B cell (primary cell): ENCODE measurements at regions not wholly inside any gene's neighbourhood (a gene's known extent, or its start where the extent isn't known, plus 50 kb on each side); places are given as distances from the start of the nearest gene placed in this dataset.

Experiments used
- ATAC-seq: fragments of 200-7000 bp; cut with Tn5 transposase; one replicate; pipeline ENCODE4 v1.10.0; 2021; ENCODE audit warnings: low read depth, mild to moderate bottlenecking, moderate number of reproducible peaks, moderate library complexity
- CTCF ChIA-PET: fragments of 350-600 bp; sonication (Branson Sonifier 250); formaldehyde crosslinking; loops from one replicate; lab custom pipeline; 2021; ENCODE audit warnings: antibody characterized with exemption, inconsistent platforms; lab: Charles Lee
- POLR2A ChIA-PET: fragments of 350-600 bp; sonication (Branson Sonifier 250); formaldehyde crosslinking; loops from one replicate; lab custom pipeline; 2021; ENCODE audit warnings: antibody characterized with exemption; lab: Charles Lee
- DNase-seq: peaks from one replicate; pipeline ENCODE4 v3.0.0; 2013
- H2AFZ ChIP-seq: 2 replicates; pipeline ENCODE4 v1.6.1; 2012; ENCODE audit warnings: mild to moderate bottlenecking, low read depth, low read length; ENCODE audit not compliant: insufficient read depth, poor library complexity, severe bottlenecking
- H3K27ac ChIP-seq, 2 donors: 1 replicate in 1 of 2; 2 replicates in 1 of 2; pipeline ENCODE4 v1.5.1; 2012 to 2013; ENCODE audit warnings: low read length in 2 of 2, mild to moderate bottlenecking in 2 of 2, moderate library complexity in 1 of 2
- H3K27me3 ChIP-seq, 4 experiments: fragments of 200-600 bp in 1 of 4; sonication (generic) in 1 of 4; replicated peaks in 1 of 4; 1 replicate in 2 of 4; 2 replicates in 2 of 4; pipeline versions ENCODE4 v1.6.1 to v1.7.0; 2013 to 2016; ENCODE audit warnings: low read length in 3 of 4, mild to moderate bottlenecking in 2 of 4, mixed read lengths in 1 of 4, moderate library complexity in 1 of 4; ENCODE audit not compliant: insufficient read depth in 4 of 4, control insufficient read depth in 3 of 4; ENCODE audit errors: control extremely low read depth in 1 of 4
- H3K36me3 ChIP-seq, 2 experiments: replicated peaks in 1 of 2; 1 replicate in 1 of 2; 2 replicates in 1 of 2; pipeline versions ENCODE4 v1.6.1 to v1.7.1; 2013; ENCODE audit warnings: low read length in 1 of 2; ENCODE audit not compliant: insufficient read depth in 2 of 2, control insufficient read depth in 1 of 2; ENCODE audit errors: control extremely low read depth in 1 of 2, extremely low read depth in 1 of 2
- H3K4me1 ChIP-seq, 2 donors: fragments of 200-600 bp in 1 of 2; sonication (generic) in 1 of 2; 1 replicate in 1 of 2; 2 replicates in 1 of 2; pipeline versions ENCODE4 v1.5.1 to v1.6.1; 2013 to 2017; ENCODE audit warnings: low read length in 2 of 2; ENCODE audit not compliant: control insufficient read depth in 2 of 2, insufficient read depth in 2 of 2
- H3K4me2 ChIP-seq: replicated peaks from 2 replicates; pipeline ENCODE3; 2012; ENCODE audit warnings: mild to moderate bottlenecking, low read depth, low read length; ENCODE audit not compliant: poor library complexity, severe bottlenecking
- H3K4me3 ChIP-seq, 5 experiments: fragments of 200-600 bp in 1 of 5; sonication (generic) in 1 of 5; 1 replicate in 3 of 5; 2 replicates in 2 of 5; pipeline versions ENCODE4 v1.5.1 to v1.7.0; 2011 to 2016; ENCODE audit warnings: low read length in 4 of 5, mild to moderate bottlenecking in 4 of 5, low read depth in 2 of 5, control low read depth in 1 of 5, moderate library complexity in 1 of 5; ENCODE audit not compliant: insufficient read depth in 1 of 5; ENCODE audit errors: control extremely low read depth in 1 of 5, extremely low read depth in 1 of 5
- H3K79me2 ChIP-seq: fragments of 200-600 bp; sonication (generic); one replicate; pipeline ENCODE4 v1.6.0; 2016; ENCODE audit warnings: low read length; ENCODE audit not compliant: control insufficient read depth, insufficient read depth
- H3K9ac ChIP-seq: fragments of 200-600 bp; sonication (generic); 2 replicates; pipeline ENCODE4 v1.6.1; 2017; ENCODE audit warnings: mild to moderate bottlenecking, low read length, moderate library complexity
- H3K9me3 ChIP-seq, 3 donors: one replicate each; pipeline versions ENCODE4 v1.6.1 to v1.7.1; 2013; ENCODE audit warnings: low read length in 2 of 3; ENCODE audit not compliant: control insufficient read depth in 2 of 3, insufficient read depth in 1 of 3; ENCODE audit errors: control extremely low read depth in 1 of 3
- H4K20me1 ChIP-seq: 2 replicates; pipeline ENCODE4 v1.6.0; 2012; ENCODE audit warnings: mild to moderate bottlenecking, low read length; ENCODE audit not compliant: insufficient read depth, control insufficient read depth, poor library complexity, severe bottlenecking
- H3K27ac Mint-ChIP-seq: one replicate; pipeline ENCODE4 v1.8.0; 2021; ENCODE audit warnings: mixed read lengths
- H3K27me3 Mint-ChIP-seq: one replicate; pipeline ENCODE4 v1.8.0; 2021; ENCODE audit warnings: mixed read lengths
- H3K4me1 Mint-ChIP-seq: one replicate; pipeline ENCODE4 v1.8.0; 2021; ENCODE audit warnings: mixed read lengths
- H3K4me3 Mint-ChIP-seq: one replicate; pipeline ENCODE4 v1.8.0; 2021; ENCODE audit warnings: mixed read lengths
- H3K9me3 Mint-ChIP-seq: one replicate; pipeline ENCODE4 v1.8.0; 2022; ENCODE audit warnings: mixed read lengths; ENCODE audit not compliant: insufficient read depth
- CTCF ChIP-seq: fragments of 200-600 bp; IDR thresholded peaks from one replicate; pipeline ENCODE4 v1.8.0; 2022; ENCODE audit warnings: antibody characterized with exemption, mild to moderate bottlenecking
- EZH2 ChIP-seq: IDR thresholded peaks from 2 replicates; pipeline ENCODE4 v1.6.1; 2012; ENCODE audit warnings: borderline replicate concordance, low read depth, mild to moderate bottlenecking, moderate library complexity, low read length; ENCODE audit not compliant: insufficient read depth, poor library complexity, severe bottlenecking
- WGBS: methylation state at CpG from one replicate; pipeline ENCODE4 v1.1.5; 2013; ENCODE audit warnings: missing lambda C conversion rate; ENCODE audit not compliant: insufficient coverage; 5-methylcytosine and 5-hydroxymethylcytosine counted together
- intact Hi-C: fragments of 100-400 bp; cut with micrococcal nuclease; formaldehyde crosslinking; loops from one replicate; pipeline ENCODE4 v1.10.0; 2022

- no peaks in the 10 kb centered on the region for H3K36me3 ChIP-seq
- TF ChIP-seq CTCF: no peak
- no peak for TF ChIP-seq EZH2
- H3K4me1 ChIP-seq: peaks cover 2 to 5% of the 10 kb centered on the region in 2 donors
- WGBS: 81% methylated on average over 7 of the region's 8 CpGs
- Mint-ChIP-seq H3K4me1 (no peaks in the 10 kb centered on the region), H3K4me3 (no peak overlapping the region), H3K27ac (no peak overlapping the region), H3K27me3 (peaks cover 15% of the 10 kb centered on the region), H3K9me3 (no peaks in the 10 kb centered on the region)
- CTCF ChIA-PET: interaction anchor here (0.9 to 3.8 kb wide), 3 partner anchors 7 to 14 kb away, joined by 3 to 28 read pairs (median 10); no protein-coding TSS in a partner anchor
- no peak overlapping the region for H2AFZ ChIP-seq
- ATAC-seq: no peak
- peaks cover 0 to 9% (median 3%) of the 10 kb centered on the region in 4 experiments for H3K27me3 ChIP-seq
- intact Hi-C loops: no loop called here
- no peaks in the 10 kb centered on the region for H3K79me2 ChIP-seq
- no peak for DNase-seq
- H3K27ac ChIP-seq: no peak overlapping the region
- no peaks in the 10 kb centered on the region for H4K20me1 ChIP-seq
- H3K4me3 ChIP-seq: no peak overlapping the region
- no peak overlapping the region for H3K4me2 ChIP-seq
- H3K9me3 ChIP-seq: no peaks in the 10 kb centered on the region
- no peak overlapping the region for H3K9ac ChIP-seq
- POLR2A ChIA-PET: no interaction called here
Observed at GRCh38 chr3:137108699-137109440, 151.1 kb downstream of the IL20RB start.

- Histone ChIP-seq H3K4me2 (no peak overlapping the region), H3K4me1 (peaks cover 2% of the 10 kb centered on the region in 2 donors), H3K27ac (no peak overlapping the region), H3K4me3 (no peak overlapping the region), H3K9ac (no peak overlapping the region), H4K20me1 (no peaks in the 10 kb centered on the region), H2AFZ (no peak overlapping the region), H3K9me3 (no peaks in the 10 kb centered on the region), H3K36me3 (no peaks in the 10 kb centered on the region), H3K79me2 (no peaks in the 10 kb centered on the region), H3K27me3 (peaks cover 0 to 6% (median 3%) of the 10 kb centered on the region in 4 experiments)
- ChIA-PET POLR2A (no interaction called here), CTCF (interaction anchor here (0.7 to 3.8 kb wide), 5 partner anchors 9 to 63 kb away, joined by 3 to 28 read pairs (median 3); no protein-coding TSS in a partner anchor)
- Mint-ChIP-seq H3K27ac (no peak overlapping the region), H3K27me3 (peaks cover 15% of the 10 kb centered on the region), H3K4me1 (no peaks in the 10 kb centered on the region), H3K9me3 (no peaks in the 10 kb centered on the region), H3K4me3 (no peak overlapping the region)
- DNase-seq (no peak), ATAC-seq (no peak)
- TF ChIP-seq CTCF (peak; percentile 75), EZH2 (no peak)
- WGBS: no CpG with 5 or more reads among the region's 3 CpGs
- intact Hi-C loops: no loop called here
Observed at GRCh38 chr3:137110392-137110996, 152.7 kb downstream of the IL20RB start.
